BJ (cell line): ENCODE measurements at regions not wholly inside any gene's neighbourhood (a gene's known extent, or its start where the extent isn't known, plus 50 kb on each side); places are given as distances from the start of the nearest gene placed in this dataset.

ENCODE experiments used
- CTCF ChIA-PET: fragments of 350-600 bp; formaldehyde crosslinking; extraction: SDS; loops from one replicate; lab custom pipeline; 2021; ENCODE audit warnings: antibody characterized with exemption, inconsistent platforms; lab: Yijun Ruan, JAX
- POLR2A ChIA-PET: fragments of 300-600 bp; sonication (Branson Sonifier 250); formaldehyde crosslinking; extraction: SDS; loops from one replicate; lab custom pipeline; 2021; ENCODE audit warnings: antibody characterized with exemption; lab: Charles Lee
- DNase-seq: peaks from one replicate; pipeline ENCODE4 v3.0.0-alpha.2; 2011; ENCODE audit warnings: low read depth
- H3K27me3 ChIP-seq: 2 replicates; pipeline ENCODE4 v1.6.0; 2011; ENCODE audit warnings: low read length; ENCODE audit not compliant: control insufficient read depth, insufficient read depth
- H3K36me3 ChIP-seq: 2 replicates; pipeline ENCODE4 v1.5.1; 2011; ENCODE audit warnings: low read length; ENCODE audit not compliant: control insufficient read depth, insufficient read depth
- H3K4me3 ChIP-seq: 2 replicates; pipeline ENCODE4 v1.5.1; 2011; ENCODE audit warnings: low read depth, mild to moderate bottlenecking, control low read depth, low read length
- TF ChIP-seq, protein P1 (sequence below): IDR thresholded peaks from 2 replicates; pipeline ENCODE4 v1.5.1; 2011; ENCODE audit warnings: low read depth, mild to moderate bottlenecking, control low read depth, inconsistent platforms, low read length, moderate library complexity; ENCODE audit not compliant: insufficient read depth

DNA sequence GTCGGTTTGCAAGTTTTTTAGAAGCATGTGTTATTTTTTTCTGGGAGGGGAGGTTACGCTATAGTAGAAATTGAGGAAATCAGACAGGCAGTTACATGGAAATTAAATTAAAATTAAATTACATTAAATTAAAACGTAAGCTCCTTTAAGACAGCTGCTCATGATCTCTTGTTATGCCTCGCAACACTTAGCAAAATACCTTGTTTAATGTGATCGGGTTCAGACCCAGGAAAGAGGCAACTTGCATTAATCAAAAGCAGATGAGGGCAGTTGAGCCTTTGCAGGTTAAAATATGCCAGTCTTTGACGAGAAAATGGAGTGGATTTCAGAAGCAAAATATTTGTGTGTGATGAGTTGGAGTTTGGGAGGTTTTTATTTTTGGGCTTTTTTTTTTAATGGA lies 651.8 kb downstream of the INHBA start:
- TF ChIP-seq, protein P1, sequence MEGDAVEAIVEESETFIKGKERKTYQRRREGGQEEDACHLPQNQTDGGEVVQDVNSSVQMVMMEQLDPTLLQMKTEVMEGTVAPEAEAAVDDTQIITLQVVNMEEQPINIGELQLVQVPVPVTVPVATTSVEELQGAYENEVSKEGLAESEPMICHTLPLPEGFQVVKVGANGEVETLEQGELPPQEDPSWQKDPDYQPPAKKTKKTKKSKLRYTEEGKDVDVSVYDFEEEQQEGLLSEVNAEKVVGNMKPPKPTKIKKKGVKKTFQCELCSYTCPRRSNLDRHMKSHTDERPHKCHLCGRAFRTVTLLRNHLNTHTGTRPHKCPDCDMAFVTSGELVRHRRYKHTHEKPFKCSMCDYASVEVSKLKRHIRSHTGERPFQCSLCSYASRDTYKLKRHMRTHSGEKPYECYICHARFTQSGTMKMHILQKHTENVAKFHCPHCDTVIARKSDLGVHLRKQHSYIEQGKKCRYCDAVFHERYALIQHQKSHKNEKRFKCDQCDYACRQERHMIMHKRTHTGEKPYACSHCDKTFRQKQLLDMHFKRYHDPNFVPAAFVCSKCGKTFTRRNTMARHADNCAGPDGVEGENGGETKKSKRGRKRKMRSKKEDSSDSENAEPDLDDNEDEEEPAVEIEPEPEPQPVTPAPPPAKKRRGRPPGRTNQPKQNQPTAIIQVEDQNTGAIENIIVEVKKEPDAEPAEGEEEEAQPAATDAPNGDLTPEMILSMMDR: no peak
- Histone ChIP-seq H3K27me3 (no peaks in the 10 kb centered on the region), H3K36me3 (no peaks in the 10 kb centered on the region), H3K4me3 (no peak overlapping the region)
- no peak for DNase-seq
- POLR2A ChIA-PET: interaction anchor here (0.6 kb wide), 1 partner anchor 819 kb away, joined by 4 read pairs; no protein-coding TSS in a partner anchor
- CTCF ChIA-PET: no interaction called here

DNA sequence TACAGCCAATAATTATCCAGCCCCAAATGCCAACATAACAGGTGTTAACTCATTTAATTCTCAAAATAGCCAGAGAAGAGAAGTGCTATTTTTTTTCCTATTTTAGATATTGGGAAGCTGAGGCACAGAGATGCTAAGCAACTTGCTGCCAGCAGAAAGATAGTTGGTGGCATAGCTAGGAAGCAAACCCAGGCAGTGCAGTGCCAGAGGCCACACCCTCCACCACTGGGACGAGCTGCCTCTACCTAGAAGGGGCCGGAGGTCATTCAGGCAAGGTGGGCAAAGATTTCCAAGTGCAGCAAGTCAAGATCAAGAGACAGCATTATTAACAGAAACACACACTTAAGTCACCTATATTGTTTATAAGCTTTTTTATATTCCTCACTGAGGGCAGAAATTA lies 654.1 kb downstream of the INHBA start:
- TF ChIP-seq, protein P1: no peak
- no peak overlapping the region for H3K4me3 ChIP-seq
- no peaks in the 10 kb centered on the region for H3K27me3 ChIP-seq
- no peaks in the 10 kb centered on the region for H3K36me3 ChIP-seq
- no peak for DNase-seq
- POLR2A ChIA-PET: no interaction called here
- CTCF ChIA-PET: interaction anchor here (0.8 kb wide), 1 partner anchor 10 kb away, joined by 3 read pairs; no protein-coding TSS in a partner anchor

DNA sequence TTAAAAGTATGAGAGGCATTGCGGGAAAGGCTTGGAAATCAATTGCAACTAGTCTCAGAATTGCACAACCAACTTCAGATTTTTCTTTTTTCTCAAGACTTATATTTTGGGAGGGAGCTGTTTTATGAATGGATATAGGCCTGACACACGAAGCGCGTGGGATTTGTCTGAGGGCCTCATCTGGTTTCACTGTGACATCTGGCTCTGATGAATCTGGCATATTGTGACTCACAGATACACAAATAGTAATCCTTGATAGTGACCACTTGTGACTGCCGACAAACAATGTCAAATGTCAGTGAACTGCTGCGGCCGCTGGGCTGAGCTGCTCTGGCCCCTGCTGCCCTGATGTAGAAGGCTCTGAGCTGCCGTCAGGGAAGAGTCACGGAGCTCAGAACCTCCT lies 655.1 kb downstream of the INHBA start:
- CTCF ChIA-PET: interaction anchor here (0.6 to 1.9 kb wide), 2 partner anchors 15 to 392 kb away, joined by 3 to 7 read pairs; no protein-coding TSS in a partner anchor
- H3K4me3 ChIP-seq: no peak overlapping the region
- POLR2A ChIA-PET: interaction anchor here (0.5 kb wide), 1 partner anchor 632 kb away, joined by 3 read pairs; no protein-coding TSS in a partner anchor
- peak; percentile 67 for DNase-seq
- H3K27me3 ChIP-seq: no peaks in the 10 kb centered on the region
- H3K36me3 ChIP-seq: no peaks in the 10 kb centered on the region
- TF ChIP-seq, protein P1: no peak

DNA sequence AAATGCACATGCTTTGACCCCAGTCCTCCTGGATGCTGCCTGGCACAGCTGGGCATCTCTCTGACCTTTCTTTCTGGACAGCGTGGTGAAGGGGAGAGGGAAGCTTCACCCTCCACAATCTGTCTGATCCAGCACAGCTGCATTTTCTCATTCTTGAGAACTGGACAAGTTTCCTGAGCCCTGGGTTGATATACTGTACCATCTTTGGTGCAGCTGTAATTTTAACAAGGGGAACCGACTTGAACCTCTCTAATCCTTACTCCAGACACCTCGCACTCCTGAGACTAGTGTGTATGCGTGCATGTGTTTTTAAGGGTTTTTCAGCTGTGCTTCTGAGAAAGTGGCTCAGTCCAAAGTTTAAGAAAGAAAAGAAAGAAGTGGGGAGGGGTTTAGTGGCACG lies 655.7 kb downstream of the INHBA start:
- ChIA-PET POLR2A (no interaction called here), CTCF (interaction anchor here (0.6 to 1.9 kb wide), 2 partner anchors 15 to 393 kb away, joined by 3 to 7 read pairs; no protein-coding TSS in a partner anchor)
- no peak overlapping the region for H3K4me3 ChIP-seq

DNA sequence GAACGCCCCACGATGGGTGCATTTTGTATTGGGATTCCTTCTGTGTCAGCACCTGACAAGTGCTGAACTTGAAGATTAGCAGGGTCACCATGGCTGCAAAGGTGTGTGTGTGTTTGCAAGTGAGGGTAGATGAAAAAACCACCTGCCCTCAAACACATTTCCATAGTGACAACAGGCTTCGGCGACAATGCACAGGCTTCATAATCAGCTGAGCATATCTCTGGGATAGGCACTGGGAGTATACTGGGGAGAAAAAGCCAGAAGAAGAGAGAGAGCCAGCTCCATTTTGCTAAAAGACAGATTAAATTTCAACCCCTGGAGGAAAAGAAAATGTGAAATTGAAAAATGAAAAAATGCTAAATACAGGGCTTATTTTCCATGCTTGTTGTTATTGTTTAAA lies 656.1 kb downstream of the INHBA start:
- CTCF ChIA-PET: interaction anchor here (1.9 kb wide), 1 partner anchor 16 kb away, joined by 7 read pairs; no protein-coding TSS in a partner anchor
- TF ChIP-seq, protein P1: no peak
- Histone ChIP-seq H3K36me3 (no peaks in the 10 kb centered on the region), H3K4me3 (no peak overlapping the region), H3K27me3 (no peaks in the 10 kb centered on the region)
- POLR2A ChIA-PET: interaction anchor here (0.5 kb wide), 1 partner anchor 870 kb away, joined by 13 read pairs; no protein-coding TSS in a partner anchor
- DNase-seq: no peak

More for the DNA sequence above, 655.7 kb downstream of the INHBA start:
- Histone ChIP-seq H3K27me3 (no peaks in the 10 kb centered on the region), H3K36me3 (no peaks in the 10 kb centered on the region)
- TF ChIP-seq, protein P1: no peak
- DNase-seq: no peak
